ENCODE measurements at regions not wholly inside any gene's neighbourhood (a gene's known extent, or its start where the extent isn't known, plus 50 kb on each side); places are given as distances from the start of the nearest gene placed in this dataset.
"Not testable (repeated sequence)": the region's sequence is repeated elsewhere in the genome, so short reads cannot be mapped to it uniquely, and the experiment has no call there.

- no peak for DNase-seq (ENCODE audit: low spot score in 2 of 2)
- Histone ChIP-seq H3K27me3 (no peaks in the 10 kb centered on the region), H3K27ac (no peak overlapping the region), H3K36me3 (no peaks in the 10 kb centered on the region), H3K4me3 (no peak overlapping the region), H3K9me3 (no peaks in the 10 kb centered on the region), H3K4me1 (no peaks in the 10 kb centered on the region)
- no peak for TF ChIP-seq CTCF (IDR thresholded peaks at IDR 0.05)
- intact Hi-C loops (cut with DNase I), result no loop called here
Observed at GRCh38 chr10:35979116-35979515, 337.0 kb upstream of the FZD8 start.

- H3K27me3 ChIP-seq; H3K4me3 ChIP-seq; H3K27ac ChIP-seq; H3K9me3 ChIP-seq; intact Hi-C loops (cut with DNase I); DNase-seq (ENCODE audit: low spot score in 2 of 2); H3K4me1 ChIP-seq; H3K36me3 ChIP-seq: not testable (repeated sequence)
Observed at GRCh38 chr10:35973912-35974591, 332.0 kb upstream of the FZD8 start.

- intact Hi-C loops (cut with DNase I), result no loop called here
- DNase-seq (ENCODE audit: low spot score in 2 of 2), result no peak
- TF ChIP-seq CTCF (IDR thresholded peaks at IDR 0.05), result no peak
- Histone ChIP-seq H3K27me3 (no peaks in the 10 kb centered on the region), H3K27ac (no peak overlapping the region), H3K4me3 (no peak overlapping the region), H3K36me3 (no peaks in the 10 kb centered on the region), H3K4me1 (no peaks in the 10 kb centered on the region), H3K9me3 (no peaks in the 10 kb centered on the region)
Observed at GRCh38 chr10:35972275-35972674, 330.2 kb upstream of the FZD8 start.

GRCh38 chr10:35971397-35971796 lies 329.3 kb upstream of the FZD8 start:
- intact Hi-C loops (cut with DNase I), result no loop called here
- Histone ChIP-seq H3K36me3 (no peaks in the 10 kb centered on the region), H3K4me1 (no peaks in the 10 kb centered on the region), H3K27ac (no peak overlapping the region), H3K4me3 (no peak overlapping the region), H3K9me3 (no peaks in the 10 kb centered on the region), H3K27me3 (no peaks in the 10 kb centered on the region)
- no peak for TF ChIP-seq CTCF (IDR thresholded peaks at IDR 0.05)
- no peak for DNase-seq (ENCODE audit: low spot score in 2 of 2)

- no peak for TF ChIP-seq CTCF (IDR thresholded peaks at IDR 0.05)
- Histone ChIP-seq H3K4me1 (peaks cover 0 to 4% of the 10 kb centered on the region in 2 donors), H3K9me3 (no peaks in the 10 kb centered on the region), H3K27me3 (no peaks in the 10 kb centered on the region), H3K4me3 (no peak overlapping the region), H3K27ac (no peak overlapping the region), H3K36me3 (no peaks in the 10 kb centered on the region)
- intact Hi-C loops (cut with DNase I), result no loop called here
- DNase-seq (ENCODE audit: low spot score in 2 of 2), result no peak
Observed at GRCh38 chr10:35963685-35964084, 321.6 kb upstream of the FZD8 start.

- Histone ChIP-seq H3K27me3 (no peaks in the 10 kb centered on the region), H3K4me1 (peaks cover 0 to 5% of the 10 kb centered on the region in 2 donors), H3K9me3 (no peaks in the 10 kb centered on the region), H3K36me3 (no peaks in the 10 kb centered on the region), H3K27ac (no peak overlapping the region), H3K4me3 (no peak overlapping the region)
- no peak for DNase-seq (ENCODE audit: low spot score in 2 of 2)
- TF ChIP-seq CTCF (IDR thresholded peaks at IDR 0.05), result no peak
- intact Hi-C loops (cut with DNase I), result no loop called here
Observed at GRCh38 chr10:35961501-35961900, 319.4 kb upstream of the FZD8 start.

Measured in ascending aorta (tissue), 2 donors.